ENCODE measurements at regions not wholly inside any gene's neighbourhood (a gene's known extent, or its start where the extent isn't known, plus 50 kb on each side); places are given as distances from the start of the nearest gene placed in this dataset.

GRCh38 chr6:6824381-6824780 lies 235.9 kb downstream of the LY86 start:
- no peaks in the 10 kb centered on the region for H3K27me3 ChIP-seq

DNA sequence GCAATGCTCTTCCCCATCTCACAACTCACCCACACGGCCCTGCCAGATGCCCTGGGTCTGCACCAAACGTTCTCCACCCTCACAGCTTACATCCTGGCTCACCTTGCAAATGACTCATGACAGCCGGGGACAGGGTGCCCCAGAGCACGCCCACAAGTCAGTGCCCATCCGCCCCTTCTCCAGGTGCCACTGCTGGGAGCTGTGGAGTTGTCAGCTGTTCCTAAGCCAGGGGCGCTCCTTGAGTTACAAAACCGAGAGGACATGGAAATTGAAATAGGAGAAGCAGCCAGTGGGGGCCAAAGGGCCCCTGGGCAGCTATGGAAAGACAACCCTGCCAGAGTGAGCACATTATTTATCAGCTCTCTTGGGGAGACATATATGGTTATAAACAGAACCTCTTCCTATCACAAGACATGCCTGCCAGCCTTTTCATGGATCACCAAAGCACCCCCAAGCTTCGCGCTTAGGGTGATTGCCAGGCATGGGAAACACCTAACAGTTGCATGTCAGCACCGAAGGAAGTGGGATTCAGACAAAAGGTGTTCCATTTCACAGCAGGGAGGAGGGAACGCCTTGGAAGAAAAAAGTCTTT lies 236.8 kb downstream of the LY86 start:
- H3K4me1 Mint-ChIP-seq, result peaks cover 23% of the 10 kb centered on the region
- no peak for TF ChIP-seq EZH2phosphoT487 (IDR thresholded peaks at IDR 0.05)
- TF ChIP-seq CTCF (IDR thresholded peaks at IDR 0.05), result no peak
- no peak for TF ChIP-seq EZH2 (IDR thresholded peaks at IDR 0.05)
- H3K27ac Mint-ChIP-seq, result no peak overlapping the region

More at GRCh38 chr6:6824381-6824780, 235.9 kb downstream of the LY86 start:
- Mint-ChIP-seq H3K36me3 (no peaks in the 10 kb centered on the region), H3K4me1 (peaks cover 27% of the 10 kb centered on the region), H3K9me3 (no peaks in the 10 kb centered on the region), H3K27ac (no peak overlapping the region), H3K4me3 (no peak overlapping the region), H3K27me3 (ENCODE audit: insufficient read depth, low read depth) (peaks cover 13% of the 10 kb centered on the region)
- H3K36me3 ChIP-seq, result no peaks in the 10 kb centered on the region
- no peak overlapping the region for H3K27ac ChIP-seq
- H3K79me2 ChIP-seq (ENCODE audit: low read depth), result no peaks in the 10 kb centered on the region
- H3K4me1 ChIP-seq, result peaks cover 27% of the 10 kb centered on the region
- no peaks in the 10 kb centered on the region for H4K20me1 ChIP-seq (ENCODE audit: low read depth)
- DNase-seq (ENCODE audit: low spot score), result no peak
- no peaks in the 10 kb centered on the region for H3K9me3 ChIP-seq (ENCODE audit: low read depth)
- H3K9ac ChIP-seq, result no peak overlapping the region
- peaks cover 8% of the 10 kb centered on the region for H3F3A ChIP-seq (ENCODE audit: low read depth)
- peak overlapping the region; percentile 13 for H3K4me2 ChIP-seq
- no peak overlapping the region for H2AFZ ChIP-seq (replicated peaks)
- TF ChIP-seq EZH2 (IDR thresholded peaks at IDR 0.05) (no peak), CTCF (IDR thresholded peaks at IDR 0.05) (no peak), EZH2phosphoT487 (IDR thresholded peaks at IDR 0.05) (no peak)
- H3K4me3 ChIP-seq, result no peak overlapping the region

GRCh38 chr6:6826095-6826901 lies 237.8 kb downstream of the LY86 start:
- peak overlapping the region; percentile 79 for H3K27ac Mint-ChIP-seq
- no peaks in the 10 kb centered on the region for H4K20me1 ChIP-seq (ENCODE audit: low read depth)

More for the DNA sequence above, 236.8 kb downstream of the LY86 start:
- Histone ChIP-seq H3K27me3 (no peaks in the 10 kb centered on the region), H4K20me1 (ENCODE audit: low read depth) (no peaks in the 10 kb centered on the region), H3K27ac (no peak overlapping the region), H3K4me3 (no peak overlapping the region), H3K4me1 (peaks cover 21% of the 10 kb centered on the region), H3K79me2 (ENCODE audit: low read depth) (no peaks in the 10 kb centered on the region), H3K4me2 (peak overlapping the region; percentile 47), H3F3A (ENCODE audit: low read depth) (peaks cover 8% of the 10 kb centered on the region), H2AFZ (replicated peaks) (no peak overlapping the region), H3K36me3 (no peaks in the 10 kb centered on the region), H3K9ac (no peak overlapping the region), H3K9me3 (ENCODE audit: low read depth) (no peaks in the 10 kb centered on the region)
- no peaks in the 10 kb centered on the region for H3K9me3 Mint-ChIP-seq
- H3K36me3 Mint-ChIP-seq, result no peaks in the 10 kb centered on the region
- no peak overlapping the region for H3K4me3 Mint-ChIP-seq
- DNase-seq (ENCODE audit: low spot score), result no peak
- H3K27me3 Mint-ChIP-seq (ENCODE audit: insufficient read depth, low read depth), result peaks cover 11% of the 10 kb centered on the region

More at GRCh38 chr6:6826095-6826901, 237.8 kb downstream of the LY86 start:
- Mint-ChIP-seq H3K27me3 (ENCODE audit: insufficient read depth, low read depth) (peaks cover 11% of the 10 kb centered on the region), H3K4me3 (no peak overlapping the region), H3K9me3 (no peaks in the 10 kb centered on the region), H3K36me3 (no peaks in the 10 kb centered on the region), H3K4me1 (peaks cover 19% of the 10 kb centered on the region)
- Histone ChIP-seq H3K9me3 (ENCODE audit: low read depth) (no peaks in the 10 kb centered on the region), H3K79me2 (ENCODE audit: low read depth) (no peaks in the 10 kb centered on the region), H3K4me2 (no peak overlapping the region), H3K4me3 (no peak overlapping the region), H3K4me1 (peaks cover 11% of the 10 kb centered on the region), H3K9ac (no peak overlapping the region), H3K27ac (no peak overlapping the region), H3K36me3 (no peaks in the 10 kb centered on the region), H3F3A (ENCODE audit: low read depth) (no peaks in the 10 kb centered on the region), H3K27me3 (no peaks in the 10 kb centered on the region), H2AFZ (replicated peaks) (no peak overlapping the region)
- TF ChIP-seq EZH2 (IDR thresholded peaks at IDR 0.05) (no peak), EZH2phosphoT487 (IDR thresholded peaks at IDR 0.05) (no peak), CTCF (IDR thresholded peaks at IDR 0.05) (no peak)
- DNase-seq (ENCODE audit: low spot score), result no peak

Data from neural progenitor cell (in vitro differentiated cells).